ENCODE measurements at regions not wholly inside any gene's neighbourhood (a gene's known extent, or its start where the extent isn't known, plus 50 kb on each side); places are given as distances from the start of the nearest gene placed in this dataset.

GRCh38 chr22:34814260-34815025 is 251.5 kb upstream of the ISX start:
- TF ChIP-seq, protein P1, sequence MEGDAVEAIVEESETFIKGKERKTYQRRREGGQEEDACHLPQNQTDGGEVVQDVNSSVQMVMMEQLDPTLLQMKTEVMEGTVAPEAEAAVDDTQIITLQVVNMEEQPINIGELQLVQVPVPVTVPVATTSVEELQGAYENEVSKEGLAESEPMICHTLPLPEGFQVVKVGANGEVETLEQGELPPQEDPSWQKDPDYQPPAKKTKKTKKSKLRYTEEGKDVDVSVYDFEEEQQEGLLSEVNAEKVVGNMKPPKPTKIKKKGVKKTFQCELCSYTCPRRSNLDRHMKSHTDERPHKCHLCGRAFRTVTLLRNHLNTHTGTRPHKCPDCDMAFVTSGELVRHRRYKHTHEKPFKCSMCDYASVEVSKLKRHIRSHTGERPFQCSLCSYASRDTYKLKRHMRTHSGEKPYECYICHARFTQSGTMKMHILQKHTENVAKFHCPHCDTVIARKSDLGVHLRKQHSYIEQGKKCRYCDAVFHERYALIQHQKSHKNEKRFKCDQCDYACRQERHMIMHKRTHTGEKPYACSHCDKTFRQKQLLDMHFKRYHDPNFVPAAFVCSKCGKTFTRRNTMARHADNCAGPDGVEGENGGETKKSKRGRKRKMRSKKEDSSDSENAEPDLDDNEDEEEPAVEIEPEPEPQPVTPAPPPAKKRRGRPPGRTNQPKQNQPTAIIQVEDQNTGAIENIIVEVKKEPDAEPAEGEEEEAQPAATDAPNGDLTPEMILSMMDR (IDR thresholded peaks at IDR 0.05): no peak
- TF ChIP-seq POLR2A (IDR thresholded peaks at IDR 0.05) (no peak), EP300 (IDR thresholded peaks at IDR 0.05) (no peak), POLR2AphosphoS5 (IDR thresholded peaks at IDR 0.05) (no peak)
